Gastroesophageal sphincter (tissue), 3 donors: ENCODE measurements at regions not wholly inside any gene's neighbourhood (a gene's known extent, or its start where the extent isn't known, plus 50 kb on each side); places are given as distances from the start of the nearest gene placed in this dataset.

Source experiments
- CTCF ChIP-seq, 4 experiments: fragments of 200-600 bp in 2 of 4; fragments of 450-650 bp in 2 of 4; sonication (generic) in 1 of 4; IDR thresholded peaks; one replicate each; pipeline ENCODE4 v1.5.1; 2017 to 2019; ENCODE audit warnings: antibody characterized with exemption in 4 of 4, mild to moderate bottlenecking in 2 of 4, moderate library complexity in 2 of 4
- POLR2A ChIP-seq, 2 donors: fragments of 450-650 bp; IDR thresholded peaks; one replicate each; pipeline ENCODE4 v1.6.1; 2017; ENCODE audit warnings: antibody characterized with exemption in 2 of 2, mild to moderate bottlenecking in 2 of 2, moderate library complexity in 1 of 2
- POLR2AphosphoS5 ChIP-seq: sonication (generic); formaldehyde crosslinking; IDR thresholded peaks from one replicate; pipeline ENCODE4 v1.6.1; 2017; ENCODE audit warnings: antibody characterized with exemption

GRCh38 chr2:60159519-60159918, 393.9 kb downstream of the BCL11A start:
- no peak for TF ChIP-seq CTCF (IDR thresholded peaks at IDR 0.05)
- no peak for TF ChIP-seq POLR2A (IDR thresholded peaks at IDR 0.05)
- no peak for TF ChIP-seq POLR2AphosphoS5
